COLO829 (cell line): ENCODE measurements at regions not wholly inside any gene's neighbourhood (a gene's known extent, or its start where the extent isn't known, plus 50 kb on each side); places are given as distances from the start of the nearest gene placed in this dataset.
"Not testable (repeated sequence)": the region's sequence is repeated elsewhere in the genome, so short reads cannot be mapped to it uniquely, and the experiment has no call there.

Experiments
- DNase-seq: peaks from one replicate; pipeline ENCODE4 v3.0.0; 2012; ENCODE audit warnings: low spot score

GRCh38 chr5:124872086-124872485 lies 125.6 kb upstream of the ZNF608 start:
- DNase-seq: no peak

GRCh38 chr5:124872615-124873014 lies 126.2 kb upstream of the ZNF608 start:
- no peak for DNase-seq

GRCh38 chr5:124873188-124873587 lies 126.7 kb upstream of the ZNF608 start:
- DNase-seq: no peak

- DNase-seq: no peak
Measured at GRCh38 chr5:124873713-124874112, 127.3 kb upstream of the ZNF608 start.

GRCh38 chr5:124876566-124876965 lies 130.1 kb upstream of the ZNF608 start:
- no peak for DNase-seq

GRCh38 chr5:124876983-124877382 lies 130.5 kb upstream of the ZNF608 start:
- no peak for DNase-seq

- no peak for DNase-seq
Measured at GRCh38 chr5:124877501-124878146, 131.2 kb upstream of the ZNF608 start.

GRCh38 chr5:124878583-124879342 lies 132.3 kb upstream of the ZNF608 start:
- DNase-seq: no peak

- DNase-seq: no peak
Measured at GRCh38 chr5:124880903-124881697, 134.7 kb upstream of the ZNF608 start.

- DNase-seq: no peak
Measured at GRCh38 chr5:124883681-124884080, 137.2 kb upstream of the ZNF608 start.

GRCh38 chr5:124884114-124884513 lies 137.7 kb upstream of the ZNF608 start:
- no peak for DNase-seq

- no peak for DNase-seq
Measured at GRCh38 chr5:124885490-124885889, 139.1 kb upstream of the ZNF608 start.

GRCh38 chr5:124887223-124887622 lies 140.8 kb upstream of the ZNF608 start:
- DNase-seq: no peak

GRCh38 chr5:124888050-124888506 lies 141.6 kb upstream of the ZNF608 start:
- no peak for DNase-seq

- DNase-seq: no peak
Measured at GRCh38 chr5:124888622-124889485, 142.4 kb upstream of the ZNF608 start.

- DNase-seq: no peak
Measured at GRCh38 chr5:124889486-124889825, 143.0 kb upstream of the ZNF608 start.

- no peak for DNase-seq
Measured at GRCh38 chr5:124889850-124890249, 143.4 kb upstream of the ZNF608 start.

GRCh38 chr5:124890442-124890841 lies 144.0 kb upstream of the ZNF608 start:
- DNase-seq: not testable (repeated sequence)

GRCh38 chr5:124891179-124891578 lies 144.7 kb upstream of the ZNF608 start:
- no peak for DNase-seq

- DNase-seq: no peak
Measured at GRCh38 chr5:124892185-124892848, 145.9 kb upstream of the ZNF608 start.

- no peak for DNase-seq
Measured at GRCh38 chr5:124894541-124894940, 148.1 kb upstream of the ZNF608 start.
